Panc1 (cell line): ENCODE measurements at regions not wholly inside any gene's neighbourhood (a gene's known extent, or its start where the extent isn't known, plus 50 kb on each side); places are given as distances from the start of the nearest gene placed in this dataset.

Experiments
- CTCF ChIP-seq: fragments of 450-650 bp; IDR thresholded peaks from 2 replicates; pipeline ENCODE4 v1.5.1; 2017; ENCODE audit warnings: mild to moderate bottlenecking
- POLR2AphosphoS5 ChIP-seq: IDR thresholded peaks from 2 replicates; pipeline ENCODE4 v1.6.1; 2012; ENCODE audit warnings: mild to moderate bottlenecking, low read depth, low read length, moderate library complexity
- REST ChIP-seq, 2 experiments: IDR thresholded peaks; 2 replicates each; pipeline ENCODE4 v1.6.1; 2011 to 2012; ENCODE audit warnings: low read depth in 2 of 2, control low read depth in 1 of 2, low read length in 1 of 2, mild to moderate bottlenecking in 1 of 2, moderate library complexity in 1 of 2; ENCODE audit not compliant: insufficient read depth in 1 of 2
- SIN3A ChIP-seq: IDR thresholded peaks from 2 replicates; pipeline ENCODE4 v1.6.1; 2012; ENCODE audit warnings: low read depth, mild to moderate bottlenecking, low read length, moderate library complexity, borderline replicate concordance; ENCODE audit not compliant: insufficient read depth
- TCF7L2 ChIP-seq: IDR thresholded peaks from 2 replicates; pipeline ENCODE4 v1.6.1; 2011; ENCODE audit warnings: mild to moderate bottlenecking, low read depth, low read length, inconsistent platforms

GRCh38 chr10:44627591-44628354 is 242.9 kb upstream of the CXCL12 start:
- TF ChIP-seq CTCF: no peak
- no peak for TF ChIP-seq POLR2AphosphoS5
- TF ChIP-seq REST (IDR thresholded peaks at IDR 0.05; ENCODE audit: insufficient read depth in 1 of 2, low read depth in 2 of 2, low read length in 1 of 2): no peak
- no peak for TF ChIP-seq SIN3A
- TF ChIP-seq TCF7L2: no peak
